Dermis microvascular lymphatic vessel endothelial cell (primary cell): ENCODE measurements at regions not wholly inside any gene's neighbourhood (a gene's known extent, or its start where the extent isn't known, plus 50 kb on each side); places are given as distances from the start of the nearest gene placed in this dataset.
"Not testable (repeated sequence)": the region's sequence is repeated elsewhere in the genome, so short reads cannot be mapped to it uniquely, and the experiment has no call there.

ENCODE experiments used
- DNase-seq, 2 donors: peaks; one replicate each; pipeline versions ENCODE4 v3.0.0 to v3.0.0-alpha.2; 2010; ENCODE audit warnings: low read depth in 2 of 2

GRCh38 chr5:17123010-17123409 lies 94.4 kb upstream of the BASP1 start:
- no peak for DNase-seq

- DNase-seq: not testable (repeated sequence)
Observed at GRCh38 chr5:17123773-17124172, 93.7 kb upstream of the BASP1 start.

- DNase-seq: peak in 1 of 2 donors; percentile 91
Observed at GRCh38 chr5:17127743-17128231, 89.6 kb upstream of the BASP1 start.

GRCh38 chr5:17129093-17129849 lies 88.2 kb upstream of the BASP1 start:
- DNase-seq: no peak

GRCh38 chr5:17130302-17130701 lies 87.1 kb upstream of the BASP1 start:
- not testable (repeated sequence) for DNase-seq

- DNase-seq: peak; percentile 26 to 54
Observed at GRCh38 chr5:17132444-17133083, 84.9 kb upstream of the BASP1 start.

GRCh38 chr5:17135050-17135449 lies 82.4 kb upstream of the BASP1 start:
- DNase-seq: no peak

GRCh38 chr5:17143335-17143734 lies 74.1 kb upstream of the BASP1 start:
- DNase-seq: peak in 1 of 2 donors; percentile 29

- DNase-seq: no peak
Observed at GRCh38 chr5:17146280-17146841, 71.1 kb upstream of the BASP1 start.

- DNase-seq: no peak
Observed at GRCh38 chr5:17147170-17147569, 70.3 kb upstream of the BASP1 start.

- DNase-seq: no peak
Observed at GRCh38 chr5:17147617-17148016, 69.8 kb upstream of the BASP1 start.

- DNase-seq: no peak
Observed at GRCh38 chr5:17148481-17148880, 69.0 kb upstream of the BASP1 start.

GRCh38 chr5:17149786-17150185 lies 67.6 kb upstream of the BASP1 start:
- no peak for DNase-seq

GRCh38 chr5:17150531-17150930 lies 66.9 kb upstream of the BASP1 start:
- DNase-seq: no peak

- DNase-seq: no peak
Observed at GRCh38 chr5:17151686-17152085, 65.7 kb upstream of the BASP1 start.

- DNase-seq: peak in 1 of 2 donors; percentile 67
Observed at GRCh38 chr5:17154211-17154996, 63.0 kb upstream of the BASP1 start.

- DNase-seq: no peak
Observed at GRCh38 chr5:17156463-17156862, 61.0 kb upstream of the BASP1 start.

GRCh38 chr5:17157294-17157693 lies 60.1 kb upstream of the BASP1 start:
- no peak for DNase-seq

- DNase-seq: peak in 1 of 2 donors; percentile 62
Observed at GRCh38 chr5:17157916-17158529, 59.4 kb upstream of the BASP1 start.

GRCh38 chr5:17160756-17161040 lies 56.7 kb upstream of the BASP1 start:
- no peak for DNase-seq

- no peak for DNase-seq
Observed at GRCh38 chr5:17161662-17162061, 55.8 kb upstream of the BASP1 start.

GRCh38 chr5:17163221-17163620 lies 54.2 kb upstream of the BASP1 start:
- no peak for DNase-seq
